ENCODE measurements at regions not wholly inside any gene's neighbourhood (a gene's known extent, or its start where the extent isn't known, plus 50 kb on each side); places are given as distances from the start of the nearest gene placed in this dataset.

GRCh38 chr18:38693104-38693503 is 1127.5 kb upstream of the CELF4 start:
- Histone ChIP-seq H3K4me3 (ENCODE audit: low read depth, low read length) (no peak overlapping the region), H3K27me3 (ENCODE audit: control insufficient read depth, insufficient read depth, low read length) (no peaks in the 10 kb centered on the region), H3K36me3 (ENCODE audit: control insufficient read depth, insufficient read depth, low read length) (no peaks in the 10 kb centered on the region)
- no peak for TF ChIP-seq CTCF (IDR thresholded peaks at IDR 0.05; ENCODE audit: insufficient read depth, low read length, poor library complexity, severe bottlenecking)
- DNase-seq (ENCODE audit: low read depth) = no peak

- H3K36me3 ChIP-seq (ENCODE audit: control insufficient read depth, insufficient read depth, low read length) = no peaks in the 10 kb centered on the region
- TF ChIP-seq CTCF (IDR thresholded peaks at IDR 0.05; ENCODE audit: insufficient read depth, low read length, poor library complexity, severe bottlenecking) = no peak
- no peak for DNase-seq (ENCODE audit: low read depth)
Measured at GRCh38 chr18:38690626-38691025, 1125.0 kb upstream of the CELF4 start.

GRCh38 chr18:38688416-38688815 is 1122.8 kb upstream of the CELF4 start:
- no peak for DNase-seq (ENCODE audit: low read depth)
- H3K36me3 ChIP-seq (ENCODE audit: control insufficient read depth, insufficient read depth, low read length) = no peaks in the 10 kb centered on the region
- no peaks in the 10 kb centered on the region for H3K27me3 ChIP-seq (ENCODE audit: control insufficient read depth, insufficient read depth, low read length)
- TF ChIP-seq CTCF (IDR thresholded peaks at IDR 0.05; ENCODE audit: insufficient read depth, low read length, poor library complexity, severe bottlenecking) = no peak
- no peak overlapping the region for H3K4me3 ChIP-seq (ENCODE audit: low read depth, low read length)

More at GRCh38 chr18:38690626-38691025, 1125.0 kb upstream of the CELF4 start:
- Histone ChIP-seq H3K4me3 (ENCODE audit: low read depth, low read length) (no peak overlapping the region), H3K27me3 (ENCODE audit: control insufficient read depth, insufficient read depth, low read length) (no peaks in the 10 kb centered on the region)

DNA sequence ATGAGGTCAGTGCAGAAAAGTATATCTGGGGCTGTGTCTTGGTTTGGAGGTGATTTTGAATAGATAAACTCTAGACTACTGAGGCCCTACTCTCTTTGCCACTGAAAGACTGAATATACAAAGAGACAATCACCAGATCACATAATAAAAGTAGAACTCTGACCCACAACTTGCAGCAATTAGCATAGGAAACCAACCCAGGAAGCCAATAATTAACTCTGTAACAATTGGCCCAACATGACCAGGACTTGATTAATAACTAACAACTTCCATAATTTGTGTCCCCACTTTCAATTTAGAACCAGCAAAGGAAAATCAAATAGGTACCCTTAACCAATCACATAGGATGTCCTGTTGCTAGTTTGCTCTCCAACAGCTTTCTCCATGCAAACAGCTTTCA is 1104.9 kb upstream of the CELF4 start:
- DNase-seq (ENCODE audit: low read depth) = no peak
- H3K27me3 ChIP-seq (ENCODE audit: control insufficient read depth, insufficient read depth, low read length) = no peaks in the 10 kb centered on the region
- no peak for TF ChIP-seq CTCF (IDR thresholded peaks at IDR 0.05; ENCODE audit: insufficient read depth, low read length, poor library complexity, severe bottlenecking)
- H3K36me3 ChIP-seq (ENCODE audit: control insufficient read depth, insufficient read depth, low read length) = no peaks in the 10 kb centered on the region
- no peak overlapping the region for H3K4me3 ChIP-seq (ENCODE audit: low read depth, low read length)

- DNase-seq (ENCODE audit: low read depth) = no peak
- no peaks in the 10 kb centered on the region for H3K27me3 ChIP-seq (ENCODE audit: control insufficient read depth, insufficient read depth, low read length)
- H3K36me3 ChIP-seq (ENCODE audit: control insufficient read depth, insufficient read depth, low read length) = no peaks in the 10 kb centered on the region
- H3K4me3 ChIP-seq (ENCODE audit: low read depth, low read length) = no peak overlapping the region
- no peak for TF ChIP-seq CTCF (IDR thresholded peaks at IDR 0.05; ENCODE audit: insufficient read depth, low read length, poor library complexity, severe bottlenecking)
Measured at GRCh38 chr18:38664929-38665328, 1099.3 kb upstream of the CELF4 start.

GRCh38 chr18:38663682-38664081 is 1098.1 kb upstream of the CELF4 start:
- no peak for TF ChIP-seq CTCF (IDR thresholded peaks at IDR 0.05; ENCODE audit: insufficient read depth, low read length, poor library complexity, severe bottlenecking)
- Histone ChIP-seq H3K27me3 (ENCODE audit: control insufficient read depth, insufficient read depth, low read length) (no peaks in the 10 kb centered on the region), H3K4me3 (ENCODE audit: low read depth, low read length) (no peak overlapping the region), H3K36me3 (ENCODE audit: control insufficient read depth, insufficient read depth, low read length) (no peaks in the 10 kb centered on the region)
- no peak for DNase-seq (ENCODE audit: low read depth)

Data from kidney epithelial cell (primary cell).